GM23338 (cell line): ENCODE measurements at regions not wholly inside any gene's neighbourhood (a gene's known extent, or its start where the extent isn't known, plus 50 kb on each side); places are given as distances from the start of the nearest gene placed in this dataset.

Source experiments
- ATAC-seq: fragments of 200-7000 bp; cut with Tn5 transposase; 3 replicates; pipeline ENCODE4 v1.9.1; 2020
- DNase-seq: peaks from one replicate; pipeline ENCODE4 v3.0.0-alpha.2; 2015; ENCODE audit warnings: low spot score
- H2AFZ ChIP-seq: fragments of 200-600 bp; sonication (generic); 2 replicates; pipeline ENCODE4 v1.8.0; 2016; ENCODE audit warnings: antibody characterized with exemption, mild to moderate bottlenecking, moderate library complexity
- H3F3A ChIP-seq: fragments of 200-600 bp; sonication (generic); replicated peaks from 2 replicates; pipeline ENCODE4 v1.8.0; 2017; ENCODE audit warnings: antibody characterized with exemption, mixed run types, low read depth
- H3K27ac ChIP-seq: fragments of 200-600 bp; sonication (generic); 2 replicates; pipeline ENCODE4 v1.6.1; 2016; ENCODE audit warnings: low read depth
- H3K27me3 ChIP-seq: fragments of 200-600 bp; sonication (generic); 2 replicates; pipeline ENCODE4 v1.8.0; 2016; ENCODE audit warnings: mild to moderate bottlenecking, mixed run types, moderate library complexity; ENCODE audit not compliant: insufficient read depth
- H3K36me3 ChIP-seq: fragments of 200-600 bp; sonication (generic); 2 replicates; pipeline ENCODE4 v1.8.0; 2016; ENCODE audit warnings: mild to moderate bottlenecking; ENCODE audit not compliant: insufficient read depth
- H3K4me1 ChIP-seq: fragments of 200-600 bp; sonication (generic); 2 replicates; pipeline ENCODE4 v1.8.0; 2016; ENCODE audit warnings: mild to moderate bottlenecking, moderate library complexity; ENCODE audit not compliant: insufficient read depth
- H3K4me2 ChIP-seq: fragments of 200-600 bp; sonication (generic); 2 replicates; pipeline ENCODE4 v1.7.1; 2017; ENCODE audit warnings: mixed run types
- H3K4me3 ChIP-seq: fragments of 200-600 bp; sonication (generic); 2 replicates; pipeline ENCODE4 v1.6.1; 2016; ENCODE audit warnings: mixed run types
- H3K79me2 ChIP-seq: fragments of 200-600 bp; sonication (generic); replicated peaks from 2 replicates; pipeline ENCODE4 v1.8.0; 2017; ENCODE audit warnings: mild to moderate bottlenecking; ENCODE audit not compliant: insufficient read depth
- H3K9me2 ChIP-seq: fragments of 200-600 bp; sonication (generic); 2 replicates; pipeline ENCODE4 v1.8.0; 2017; ENCODE audit not compliant: insufficient read depth
- H4K20me1 ChIP-seq: fragments of 200-600 bp; sonication (generic); replicated peaks from 2 replicates; pipeline ENCODE4 v1.8.0; 2017; ENCODE audit warnings: mild to moderate bottlenecking; ENCODE audit not compliant: insufficient read depth
- H3K27ac Mint-ChIP-seq: 2 replicates; pipeline ENCODE4 v1.8.0; 2020; ENCODE audit warnings: inconsistent platforms, mild to moderate bottlenecking, moderate library complexity, mixed read lengths
- H3K27me3 Mint-ChIP-seq: 3 replicates; pipeline ENCODE4 v1.8.0; 2022; ENCODE audit warnings: low read depth, mild to moderate bottlenecking, moderate library complexity, mixed read lengths, inconsistent platforms; ENCODE audit not compliant: insufficient read depth, poor library complexity
- H3K36me3 Mint-ChIP-seq: 3 replicates; pipeline ENCODE4 v1.8.0; 2021; ENCODE audit warnings: low read depth, mild to moderate bottlenecking, inconsistent platforms, moderate library complexity, mixed read lengths
- H3K4me1 Mint-ChIP-seq: 3 replicates; pipeline ENCODE4 v1.8.0; 2020; ENCODE audit warnings: mild to moderate bottlenecking, inconsistent platforms, mixed read lengths
- H3K4me3 Mint-ChIP-seq: 3 replicates; pipeline ENCODE4 v1.8.0; 2021; ENCODE audit warnings: moderate library complexity, mild to moderate bottlenecking, inconsistent platforms, mixed read lengths
- H3K9me3 Mint-ChIP-seq: 3 replicates; pipeline ENCODE4 v1.8.0; 2020; ENCODE audit warnings: moderate library complexity, mild to moderate bottlenecking, inconsistent platforms, mixed read lengths
- CREB1 ChIP-seq: fragments of 250-450 bp; sonication (Bioruptor Pico); IDR thresholded peaks from 2 replicates; pipeline ENCODE4 v1.5.0; 2020; ENCODE audit warnings: low read depth, mild to moderate bottlenecking, moderate library complexity
- CTCF ChIP-seq, 2 experiments: fragments of 200-600 bp in 1 of 2; sonication (generic) in 1 of 2; conservative IDR thresholded peaks; 2 replicates each; pipeline versions ENCODE4 v1.5.1 to v1.6.1; 2016 to 2017; ENCODE audit warnings: antibody characterized with exemption in 2 of 2, low read depth in 2 of 2, mild to moderate bottlenecking in 2 of 2, moderate library complexity in 1 of 2
- ETS1 ChIP-seq: IDR thresholded peaks from 2 replicates; pipeline ENCODE4 v1.6.1; 2016; ENCODE audit warnings: antibody characterized with exemption
- EZH2 ChIP-seq: fragments of 200-600 bp; sonication (generic); IDR thresholded peaks from one replicate; pipeline ENCODE4 v1.8.0; 2017; ENCODE audit warnings: antibody characterized with exemption, mild to moderate bottlenecking, low read depth; ENCODE audit not compliant: unreplicated experiment
- EZH2phosphoT487 ChIP-seq: fragments of 200-600 bp; sonication (generic); IDR thresholded peaks from one replicate; pipeline ENCODE4 v1.8.1; 2018; ENCODE audit warnings: antibody characterized with exemption; ENCODE audit not compliant: unreplicated experiment
- JUNB ChIP-seq: IDR thresholded peaks from one replicate; pipeline ENCODE4 v1.6.1; 2016; ENCODE audit warnings: antibody characterized with exemption; ENCODE audit not compliant: unreplicated experiment
- NANOG ChIP-seq: IDR thresholded peaks from 2 replicates; pipeline ENCODE4 v1.6.1; 2016; ENCODE audit warnings: antibody characterized with exemption, borderline replicate concordance
- POLR2AphosphoS5 ChIP-seq: IDR thresholded peaks from 2 replicates; pipeline ENCODE4 v1.6.1; 2016; ENCODE audit warnings: antibody characterized with exemption, low read depth
- REST ChIP-seq: IDR thresholded peaks from one replicate; pipeline ENCODE4 v1.6.1; 2018; ENCODE audit warnings: antibody characterized with exemption; ENCODE audit not compliant: unreplicated experiment
- STAT1 ChIP-seq: IDR thresholded peaks from one replicate; pipeline ENCODE4 v1.6.1; 2016; ENCODE audit warnings: antibody characterized with exemption; ENCODE audit not compliant: unreplicated experiment
- ZNF114 ChIP-seq: fragments of 250-450 bp; sonication (Bioruptor Pico); IDR thresholded peaks from 2 replicates; pipeline ENCODE4 v1.5.0; 2020; ENCODE audit warnings: mild to moderate bottlenecking, moderate library complexity
- ZNF331 ChIP-seq: fragments of 250-450 bp; sonication (Bioruptor Pico); IDR thresholded peaks from 2 replicates; pipeline ENCODE4 v1.5.0; 2020; ENCODE audit warnings: low read depth, mild to moderate bottlenecking, moderate library complexity
- ZNF462 ChIP-seq: fragments of 250-450 bp; sonication (Bioruptor Pico); IDR thresholded peaks from 2 replicates; pipeline ENCODE4 v1.5.0; 2020; ENCODE audit warnings: mild to moderate bottlenecking, moderate library complexity

- Mint-ChIP-seq H3K4me3 (no peak overlapping the region), H3K27me3 (no peaks in the 10 kb centered on the region), H3K36me3 (no peaks in the 10 kb centered on the region), H3K4me1 (no peaks in the 10 kb centered on the region), H3K27ac (no peak overlapping the region), H3K9me3 (no peaks in the 10 kb centered on the region)
- H3K4me3 ChIP-seq = no peak overlapping the region
- no peak overlapping the region for H3K4me2 ChIP-seq
- no peaks in the 10 kb centered on the region for H3K36me3 ChIP-seq
- no peak overlapping the region for H3K27ac ChIP-seq
- H2AFZ ChIP-seq = no peak overlapping the region
- H3K9me2 ChIP-seq = no peaks in the 10 kb centered on the region
- no peaks in the 10 kb centered on the region for H4K20me1 ChIP-seq
- H3K4me1 ChIP-seq = no peaks in the 10 kb centered on the region
- no peaks in the 10 kb centered on the region for H3F3A ChIP-seq
- H3K27me3 ChIP-seq = no peaks in the 10 kb centered on the region
- DNase-seq = no peak
- TF ChIP-seq JUNB (no peak), ZNF462 (no peak), CTCF (conservative IDR thresholded peaks at IDR 0.05; ENCODE audit: low read depth in 2 of 2) (no peak), POLR2AphosphoS5 (no peak), EZH2 (no peak), NANOG (no peak), CREB1 (no peak), STAT1 (no peak), ZNF331 (CRISPR knock-in tag) (no peak), EZH2phosphoT487 (no peak), ETS1 (no peak), REST (no peak), ZNF114 (CRISPR knock-in tag) (no peak)
- ATAC-seq = no peak
- H3K79me2 ChIP-seq = no peaks in the 10 kb centered on the region
Measured at GRCh38 chr3:103470498-103470897, 1035.7 kb downstream of the ZPLD1 start.
